ENCODE measurements at regions not wholly inside any gene's neighbourhood (a gene's known extent, or its start where the extent isn't known, plus 50 kb on each side); places are given as distances from the start of the nearest gene placed in this dataset.

DNA sequence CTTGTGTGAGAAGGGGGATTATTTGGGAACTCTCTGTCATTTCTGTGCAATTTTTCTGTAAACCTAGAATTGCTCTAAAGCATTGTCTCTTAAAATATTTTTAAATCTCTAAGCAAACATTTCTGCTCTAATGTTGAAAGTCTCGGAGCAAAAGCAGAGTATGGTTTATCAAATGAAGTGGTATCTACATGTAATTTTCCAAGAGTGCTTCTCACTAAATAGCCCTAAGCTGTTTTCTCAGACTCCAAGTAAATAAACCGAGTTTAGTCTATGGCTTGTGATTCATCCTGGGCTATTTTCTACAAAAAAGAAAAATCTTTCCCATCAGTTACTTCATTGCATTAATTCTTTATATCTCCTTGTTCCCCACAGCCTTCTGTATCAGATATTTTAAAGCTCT is 90.8 kb downstream of the METTL4 start:
- H3K27me3 ChIP-seq (ENCODE audit: insufficient read depth, poor library complexity, severe bottlenecking), result no peaks in the 10 kb centered on the region
- TF ChIP-seq, protein P1, sequence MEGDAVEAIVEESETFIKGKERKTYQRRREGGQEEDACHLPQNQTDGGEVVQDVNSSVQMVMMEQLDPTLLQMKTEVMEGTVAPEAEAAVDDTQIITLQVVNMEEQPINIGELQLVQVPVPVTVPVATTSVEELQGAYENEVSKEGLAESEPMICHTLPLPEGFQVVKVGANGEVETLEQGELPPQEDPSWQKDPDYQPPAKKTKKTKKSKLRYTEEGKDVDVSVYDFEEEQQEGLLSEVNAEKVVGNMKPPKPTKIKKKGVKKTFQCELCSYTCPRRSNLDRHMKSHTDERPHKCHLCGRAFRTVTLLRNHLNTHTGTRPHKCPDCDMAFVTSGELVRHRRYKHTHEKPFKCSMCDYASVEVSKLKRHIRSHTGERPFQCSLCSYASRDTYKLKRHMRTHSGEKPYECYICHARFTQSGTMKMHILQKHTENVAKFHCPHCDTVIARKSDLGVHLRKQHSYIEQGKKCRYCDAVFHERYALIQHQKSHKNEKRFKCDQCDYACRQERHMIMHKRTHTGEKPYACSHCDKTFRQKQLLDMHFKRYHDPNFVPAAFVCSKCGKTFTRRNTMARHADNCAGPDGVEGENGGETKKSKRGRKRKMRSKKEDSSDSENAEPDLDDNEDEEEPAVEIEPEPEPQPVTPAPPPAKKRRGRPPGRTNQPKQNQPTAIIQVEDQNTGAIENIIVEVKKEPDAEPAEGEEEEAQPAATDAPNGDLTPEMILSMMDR (IDR thresholded peaks at IDR 0.05; ENCODE audit: poor library complexity, severe bottlenecking), result no peak
- DNase-seq (ENCODE audit: low spot score), result no peak
- no peaks in the 10 kb centered on the region for H3K36me3 ChIP-seq (ENCODE audit: low read depth)
- H3K9me3 ChIP-seq (ENCODE audit: severe bottlenecking), result no peaks in the 10 kb centered on the region
- ATAC-seq (ENCODE audit: low read depth), result peak; percentile 66; the same call in 2 of the 3 replicates
- no peak overlapping the region for H3K27ac ChIP-seq (ENCODE audit: poor library complexity, severe bottlenecking)
- no peak overlapping the region for H3K4me3 ChIP-seq (ENCODE audit: severe bottlenecking)
- no peaks in the 10 kb centered on the region for H3K4me1 ChIP-seq (ENCODE audit: insufficient read depth, poor library complexity, severe bottlenecking)

DNA sequence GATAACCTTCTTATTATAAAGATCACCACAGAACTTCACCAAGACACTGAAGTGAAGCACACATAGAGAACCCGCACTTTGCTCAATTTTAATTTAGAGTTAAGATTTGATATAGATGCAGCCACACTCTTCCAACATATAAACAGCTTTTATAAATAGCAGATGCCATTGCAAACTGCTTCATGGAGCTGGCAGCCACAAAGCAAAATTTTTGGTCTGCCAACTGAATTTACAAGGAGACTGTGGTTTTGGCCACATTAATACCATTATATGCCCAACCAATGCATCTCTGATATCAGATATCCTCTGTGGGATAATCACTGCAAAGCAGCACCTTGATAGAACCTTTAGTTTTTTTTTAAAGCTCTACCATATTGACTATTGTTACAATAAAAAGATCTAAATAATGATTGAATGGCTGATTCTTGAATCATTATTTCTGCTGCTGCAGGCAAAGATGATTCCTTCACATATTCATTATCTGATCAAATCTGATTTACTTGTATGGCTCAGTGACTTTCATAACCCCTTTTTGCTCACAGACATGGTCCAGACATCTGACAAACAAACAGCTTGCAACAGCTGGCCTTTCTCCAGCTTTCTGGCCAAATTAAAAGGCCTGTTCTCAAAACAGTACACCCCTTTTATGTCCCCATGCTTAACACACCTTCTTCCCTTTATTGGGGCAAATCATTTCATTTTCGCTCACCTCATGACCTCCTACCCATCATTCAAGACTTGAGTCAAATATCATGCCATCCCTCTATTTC is 88.4 kb downstream of the METTL4 start:
- no peaks in the 10 kb centered on the region for H3K36me3 ChIP-seq (ENCODE audit: low read depth)
- no peaks in the 10 kb centered on the region for H3K27me3 ChIP-seq (ENCODE audit: insufficient read depth, poor library complexity, severe bottlenecking)
- ATAC-seq (ENCODE audit: low read depth), result no peak
- no peaks in the 10 kb centered on the region for H3K4me1 ChIP-seq (ENCODE audit: insufficient read depth, poor library complexity, severe bottlenecking)
- no peak for DNase-seq (ENCODE audit: low spot score)
- H3K9me3 ChIP-seq (ENCODE audit: severe bottlenecking), result no peaks in the 10 kb centered on the region
- H3K27ac ChIP-seq (ENCODE audit: poor library complexity, severe bottlenecking), result no peak overlapping the region
- TF ChIP-seq, protein P1 (IDR thresholded peaks at IDR 0.05; ENCODE audit: poor library complexity, severe bottlenecking), result no peak
- H3K4me3 ChIP-seq (ENCODE audit: severe bottlenecking), result no peak overlapping the region

GRCh38 chr18:2485983-2486382 is 85.3 kb downstream of the METTL4 start:
- ATAC-seq (ENCODE audit: low read depth), result no peak

GRCh38 chr18:2486426-2486825 is 84.9 kb downstream of the METTL4 start:
- Histone ChIP-seq H3K4me3 (ENCODE audit: severe bottlenecking) (no peak overlapping the region), H3K27me3 (ENCODE audit: insufficient read depth, poor library complexity, severe bottlenecking) (no peaks in the 10 kb centered on the region), H3K27ac (ENCODE audit: poor library complexity, severe bottlenecking) (no peak overlapping the region), H3K36me3 (ENCODE audit: low read depth) (no peaks in the 10 kb centered on the region), H3K9me3 (ENCODE audit: severe bottlenecking) (no peaks in the 10 kb centered on the region), H3K4me1 (ENCODE audit: insufficient read depth, poor library complexity, severe bottlenecking) (no peaks in the 10 kb centered on the region)
- ATAC-seq (ENCODE audit: low read depth) (no peak), DNase-seq (ENCODE audit: low spot score) (no peak)
- TF ChIP-seq, protein P1 (IDR thresholded peaks at IDR 0.05; ENCODE audit: poor library complexity, severe bottlenecking), result no peak

More at GRCh38 chr18:2485983-2486382, 85.3 kb downstream of the METTL4 start:
- Histone ChIP-seq H3K27me3 (ENCODE audit: insufficient read depth, poor library complexity, severe bottlenecking) (no peaks in the 10 kb centered on the region), H3K9me3 (ENCODE audit: severe bottlenecking) (no peaks in the 10 kb centered on the region), H3K36me3 (ENCODE audit: low read depth) (no peaks in the 10 kb centered on the region), H3K4me3 (ENCODE audit: severe bottlenecking) (no peak overlapping the region), H3K4me1 (ENCODE audit: insufficient read depth, poor library complexity, severe bottlenecking) (no peaks in the 10 kb centered on the region), H3K27ac (ENCODE audit: poor library complexity, severe bottlenecking) (no peak overlapping the region)
- TF ChIP-seq, protein P1 (IDR thresholded peaks at IDR 0.05; ENCODE audit: poor library complexity, severe bottlenecking), result no peak
- no peak for DNase-seq (ENCODE audit: low spot score)
